Heart left ventricle (tissue), 13 donors: ENCODE measurements at regions not wholly inside any gene's neighbourhood (a gene's known extent, or its start where the extent isn't known, plus 50 kb on each side); places are given as distances from the start of the nearest gene placed in this dataset.

Experiments used
- POLR2A ChIP-seq, 2 donors: fragments of 450-650 bp; IDR thresholded peaks; one replicate each; pipeline ENCODE4 v1.6.1; 2017; ENCODE audit warnings: antibody characterized with exemption in 2 of 2, mild to moderate bottlenecking in 2 of 2, moderate library complexity in 2 of 2
- TF ChIP-seq, protein P1 (sequence below), 12 donors: fragments of 200-600 bp; sonication (generic) in 4 of 12; IDR thresholded peaks; one replicate each; pipeline versions ENCODE4 v1.5.0 to v1.8.0; 2018 to 2022; ENCODE audit warnings: antibody characterized with exemption in 12 of 12, mild to moderate bottlenecking in 5 of 12
- donor health status: ischemic (EF 13 %, LVEDD 7.1; RV severe dilation, severe dysfunction).
- donor health status: DM: no; HTN: yes; CAD: no.
- donor health status: DM: no; HTN: no; CAD: no.
- donor health status: ischemic (EF 25% LVEDD 6.9; RV normal size, moderate dysfunction).
- donor health status: ischemic (EF 25% LVEDD 5.7; RV mildly dilated, moderate dysfunction).
- donor health status: ischemic (EF 35%, LVEDD 5.7; RV mildly dilated, moderate dysfunction).
- donor health status: nonischemic (EF 11% LVEDD 7.7; RV severe dilation, severe dysfunction).
- donor health status: DM: yes; HTN: yes; CAD: no.
- donor health status: PGD.
- donor health status: ischemic (EF 29% LVEDD 5.4; RV normal size, mild dysfunction).
- donor health status: nonischemic (EF 23%, LVEDD 6.1; RV moderate dilation, normal function).

DNA sequence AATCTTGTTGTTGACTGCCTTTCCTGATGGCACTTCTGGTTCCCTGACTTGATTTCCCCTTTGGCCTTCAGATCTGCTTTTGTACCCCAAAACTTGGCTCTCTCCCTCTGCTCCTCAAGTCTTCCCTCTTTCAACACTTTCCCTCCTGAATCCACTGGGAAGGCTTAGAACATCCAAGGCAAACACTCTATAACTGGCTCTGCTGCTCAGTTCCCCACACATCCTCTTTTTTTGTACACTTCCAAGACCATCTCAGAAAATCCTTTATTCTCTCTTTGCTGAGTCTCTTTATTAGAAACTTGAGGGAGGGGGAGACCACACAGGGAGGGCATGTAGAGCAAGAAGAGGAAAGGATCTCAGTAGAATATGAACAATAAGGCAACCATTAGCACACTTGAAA lies 354.1 kb downstream of the KIF16B start:
- TF ChIP-seq, protein P1, sequence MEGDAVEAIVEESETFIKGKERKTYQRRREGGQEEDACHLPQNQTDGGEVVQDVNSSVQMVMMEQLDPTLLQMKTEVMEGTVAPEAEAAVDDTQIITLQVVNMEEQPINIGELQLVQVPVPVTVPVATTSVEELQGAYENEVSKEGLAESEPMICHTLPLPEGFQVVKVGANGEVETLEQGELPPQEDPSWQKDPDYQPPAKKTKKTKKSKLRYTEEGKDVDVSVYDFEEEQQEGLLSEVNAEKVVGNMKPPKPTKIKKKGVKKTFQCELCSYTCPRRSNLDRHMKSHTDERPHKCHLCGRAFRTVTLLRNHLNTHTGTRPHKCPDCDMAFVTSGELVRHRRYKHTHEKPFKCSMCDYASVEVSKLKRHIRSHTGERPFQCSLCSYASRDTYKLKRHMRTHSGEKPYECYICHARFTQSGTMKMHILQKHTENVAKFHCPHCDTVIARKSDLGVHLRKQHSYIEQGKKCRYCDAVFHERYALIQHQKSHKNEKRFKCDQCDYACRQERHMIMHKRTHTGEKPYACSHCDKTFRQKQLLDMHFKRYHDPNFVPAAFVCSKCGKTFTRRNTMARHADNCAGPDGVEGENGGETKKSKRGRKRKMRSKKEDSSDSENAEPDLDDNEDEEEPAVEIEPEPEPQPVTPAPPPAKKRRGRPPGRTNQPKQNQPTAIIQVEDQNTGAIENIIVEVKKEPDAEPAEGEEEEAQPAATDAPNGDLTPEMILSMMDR (IDR thresholded peaks at IDR 0.05) = no peak
- TF ChIP-seq POLR2A (IDR thresholded peaks at IDR 0.05) = no peak
